B cell (primary cell): ENCODE measurements at regions not wholly inside any gene's neighbourhood (a gene's known extent, or its start where the extent isn't known, plus 50 kb on each side); places are given as distances from the start of the nearest gene placed in this dataset.

ENCODE experiments used
- ATAC-seq: fragments of 200-7000 bp; cut with Tn5 transposase; one replicate; pipeline ENCODE4 v1.10.0; 2021; ENCODE audit warnings: low read depth, mild to moderate bottlenecking, moderate number of reproducible peaks, moderate library complexity
- CTCF ChIA-PET: fragments of 350-600 bp; sonication (Branson Sonifier 250); formaldehyde crosslinking; loops from one replicate; lab custom pipeline; 2021; ENCODE audit warnings: antibody characterized with exemption, inconsistent platforms; lab: Charles Lee
- POLR2A ChIA-PET: fragments of 350-600 bp; sonication (Branson Sonifier 250); formaldehyde crosslinking; loops from one replicate; lab custom pipeline; 2021; ENCODE audit warnings: antibody characterized with exemption; lab: Charles Lee
- DNase-seq: peaks from one replicate; pipeline ENCODE4 v3.0.0; 2013
- H2AFZ ChIP-seq: 2 replicates; pipeline ENCODE4 v1.6.1; 2012; ENCODE audit warnings: mild to moderate bottlenecking, low read depth, low read length; ENCODE audit not compliant: insufficient read depth, poor library complexity, severe bottlenecking
- H3K27ac ChIP-seq, 2 donors: 1 replicate in 1 of 2; 2 replicates in 1 of 2; pipeline ENCODE4 v1.5.1; 2012 to 2013; ENCODE audit warnings: low read length in 2 of 2, mild to moderate bottlenecking in 2 of 2, moderate library complexity in 1 of 2
- H3K27me3 ChIP-seq, 4 experiments: fragments of 200-600 bp in 1 of 4; sonication (generic) in 1 of 4; replicated peaks in 1 of 4; 1 replicate in 2 of 4; 2 replicates in 2 of 4; pipeline versions ENCODE4 v1.6.1 to v1.7.0; 2013 to 2016; ENCODE audit warnings: low read length in 3 of 4, mild to moderate bottlenecking in 2 of 4, mixed read lengths in 1 of 4, moderate library complexity in 1 of 4; ENCODE audit not compliant: insufficient read depth in 4 of 4, control insufficient read depth in 3 of 4; ENCODE audit errors: control extremely low read depth in 1 of 4
- H3K36me3 ChIP-seq, 2 experiments: replicated peaks in 1 of 2; 1 replicate in 1 of 2; 2 replicates in 1 of 2; pipeline versions ENCODE4 v1.6.1 to v1.7.1; 2013; ENCODE audit warnings: low read length in 1 of 2; ENCODE audit not compliant: insufficient read depth in 2 of 2, control insufficient read depth in 1 of 2; ENCODE audit errors: control extremely low read depth in 1 of 2, extremely low read depth in 1 of 2
- H3K4me1 ChIP-seq, 2 donors: fragments of 200-600 bp in 1 of 2; sonication (generic) in 1 of 2; 1 replicate in 1 of 2; 2 replicates in 1 of 2; pipeline versions ENCODE4 v1.5.1 to v1.6.1; 2013 to 2017; ENCODE audit warnings: low read length in 2 of 2; ENCODE audit not compliant: control insufficient read depth in 2 of 2, insufficient read depth in 2 of 2
- H3K4me2 ChIP-seq: replicated peaks from 2 replicates; pipeline ENCODE3; 2012; ENCODE audit warnings: mild to moderate bottlenecking, low read depth, low read length; ENCODE audit not compliant: poor library complexity, severe bottlenecking
- H3K4me3 ChIP-seq, 5 experiments: fragments of 200-600 bp in 1 of 5; sonication (generic) in 1 of 5; 1 replicate in 3 of 5; 2 replicates in 2 of 5; pipeline versions ENCODE4 v1.5.1 to v1.7.0; 2011 to 2016; ENCODE audit warnings: low read length in 4 of 5, mild to moderate bottlenecking in 4 of 5, low read depth in 2 of 5, control low read depth in 1 of 5, moderate library complexity in 1 of 5; ENCODE audit not compliant: insufficient read depth in 1 of 5; ENCODE audit errors: control extremely low read depth in 1 of 5, extremely low read depth in 1 of 5
- H3K79me2 ChIP-seq: fragments of 200-600 bp; sonication (generic); one replicate; pipeline ENCODE4 v1.6.0; 2016; ENCODE audit warnings: low read length; ENCODE audit not compliant: control insufficient read depth, insufficient read depth
- H3K9ac ChIP-seq: fragments of 200-600 bp; sonication (generic); 2 replicates; pipeline ENCODE4 v1.6.1; 2017; ENCODE audit warnings: mild to moderate bottlenecking, low read length, moderate library complexity
- H3K9me3 ChIP-seq, 3 donors: one replicate each; pipeline versions ENCODE4 v1.6.1 to v1.7.1; 2013; ENCODE audit warnings: low read length in 2 of 3; ENCODE audit not compliant: control insufficient read depth in 2 of 3, insufficient read depth in 1 of 3; ENCODE audit errors: control extremely low read depth in 1 of 3
- H4K20me1 ChIP-seq: 2 replicates; pipeline ENCODE4 v1.6.0; 2012; ENCODE audit warnings: mild to moderate bottlenecking, low read length; ENCODE audit not compliant: insufficient read depth, control insufficient read depth, poor library complexity, severe bottlenecking
- H3K27ac Mint-ChIP-seq: one replicate; pipeline ENCODE4 v1.8.0; 2021; ENCODE audit warnings: mixed read lengths
- H3K27me3 Mint-ChIP-seq: one replicate; pipeline ENCODE4 v1.8.0; 2021; ENCODE audit warnings: mixed read lengths
- H3K4me1 Mint-ChIP-seq: one replicate; pipeline ENCODE4 v1.8.0; 2021; ENCODE audit warnings: mixed read lengths
- H3K4me3 Mint-ChIP-seq: one replicate; pipeline ENCODE4 v1.8.0; 2021; ENCODE audit warnings: mixed read lengths
- H3K9me3 Mint-ChIP-seq: one replicate; pipeline ENCODE4 v1.8.0; 2022; ENCODE audit warnings: mixed read lengths; ENCODE audit not compliant: insufficient read depth
- EZH2 ChIP-seq: IDR thresholded peaks from 2 replicates; pipeline ENCODE4 v1.6.1; 2012; ENCODE audit warnings: borderline replicate concordance, low read depth, mild to moderate bottlenecking, moderate library complexity, low read length; ENCODE audit not compliant: insufficient read depth, poor library complexity, severe bottlenecking
- WGBS: methylation state at CpG from one replicate; pipeline ENCODE4 v1.1.5; 2013; ENCODE audit warnings: missing lambda C conversion rate; ENCODE audit not compliant: insufficient coverage; 5-methylcytosine and 5-hydroxymethylcytosine counted together
- intact Hi-C: fragments of 100-400 bp; cut with micrococcal nuclease; formaldehyde crosslinking; loops from one replicate; pipeline ENCODE4 v1.10.0; 2022
- TF ChIP-seq, protein P1 (sequence below): fragments of 200-600 bp; IDR thresholded peaks from one replicate; pipeline ENCODE4 v1.8.0; 2022; ENCODE audit warnings: antibody characterized with exemption, mild to moderate bottlenecking

GRCh38 chr5:174287761-174288160 lies 242.3 kb downstream of the NSG2 start:
- Histone ChIP-seq H3K27ac (no peak overlapping the region), H3K36me3 (no peaks in the 10 kb centered on the region), H3K4me1 (no peaks in the 10 kb centered on the region), H3K4me2 (no peak overlapping the region), H4K20me1 (no peaks in the 10 kb centered on the region), H3K79me2 (no peaks in the 10 kb centered on the region), H3K4me3 (no peak overlapping the region), H2AFZ (no peak overlapping the region), H3K9me3 (peaks cover 0 to under 1% (median 0%) of the 10 kb centered on the region in 3 donors), H3K27me3 (no peaks in the 10 kb centered on the region), H3K9ac (no peak overlapping the region)
- no peak for TF ChIP-seq EZH2
- TF ChIP-seq, protein P1, sequence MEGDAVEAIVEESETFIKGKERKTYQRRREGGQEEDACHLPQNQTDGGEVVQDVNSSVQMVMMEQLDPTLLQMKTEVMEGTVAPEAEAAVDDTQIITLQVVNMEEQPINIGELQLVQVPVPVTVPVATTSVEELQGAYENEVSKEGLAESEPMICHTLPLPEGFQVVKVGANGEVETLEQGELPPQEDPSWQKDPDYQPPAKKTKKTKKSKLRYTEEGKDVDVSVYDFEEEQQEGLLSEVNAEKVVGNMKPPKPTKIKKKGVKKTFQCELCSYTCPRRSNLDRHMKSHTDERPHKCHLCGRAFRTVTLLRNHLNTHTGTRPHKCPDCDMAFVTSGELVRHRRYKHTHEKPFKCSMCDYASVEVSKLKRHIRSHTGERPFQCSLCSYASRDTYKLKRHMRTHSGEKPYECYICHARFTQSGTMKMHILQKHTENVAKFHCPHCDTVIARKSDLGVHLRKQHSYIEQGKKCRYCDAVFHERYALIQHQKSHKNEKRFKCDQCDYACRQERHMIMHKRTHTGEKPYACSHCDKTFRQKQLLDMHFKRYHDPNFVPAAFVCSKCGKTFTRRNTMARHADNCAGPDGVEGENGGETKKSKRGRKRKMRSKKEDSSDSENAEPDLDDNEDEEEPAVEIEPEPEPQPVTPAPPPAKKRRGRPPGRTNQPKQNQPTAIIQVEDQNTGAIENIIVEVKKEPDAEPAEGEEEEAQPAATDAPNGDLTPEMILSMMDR = no peak
- no peak for DNase-seq
- peaks cover 9% of the 10 kb centered on the region for H3K27me3 Mint-ChIP-seq
- ATAC-seq = no peak
- 93% methylated on average over 3 of the region's 4 CpGs for WGBS
- ChIA-PET CTCF (no interaction called here), POLR2A (no interaction called here)
- intact Hi-C loops = no loop called here
- H3K27ac Mint-ChIP-seq = no peak overlapping the region
- H3K4me3 Mint-ChIP-seq = no peak overlapping the region
- no peaks in the 10 kb centered on the region for H3K4me1 Mint-ChIP-seq
- H3K9me3 Mint-ChIP-seq = no peaks in the 10 kb centered on the region

DNA sequence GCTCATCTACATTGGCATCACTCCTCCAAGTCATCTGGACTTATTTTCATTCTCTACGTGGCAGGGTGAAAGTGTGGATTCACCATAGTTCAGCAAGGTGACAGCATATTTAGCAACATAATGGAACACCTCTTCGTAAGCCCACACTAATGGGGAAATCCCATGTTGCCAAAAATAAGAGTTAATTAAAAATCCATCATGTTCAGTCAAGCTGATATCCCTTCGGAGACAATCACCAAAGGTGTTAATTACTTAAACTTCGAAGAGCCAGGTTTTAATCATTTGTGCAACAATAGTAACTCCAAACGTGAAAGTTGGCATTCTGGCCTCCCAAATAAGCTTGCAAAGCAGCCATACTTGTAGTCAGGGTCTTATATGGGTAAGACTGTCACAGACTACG lies 242.9 kb downstream of the NSG2 start:
- peaks cover 9% of the 10 kb centered on the region for H3K27me3 Mint-ChIP-seq
- Histone ChIP-seq H3K27ac (no peak overlapping the region), H3K4me1 (no peaks in the 10 kb centered on the region), H3K27me3 (no peaks in the 10 kb centered on the region), H3K9me3 (peaks cover 0 to 6% (median 0%) of the 10 kb centered on the region in 3 donors), H3K36me3 (no peaks in the 10 kb centered on the region), H3K79me2 (no peaks in the 10 kb centered on the region), H3K4me2 (no peak overlapping the region), H3K4me3 (no peak overlapping the region), H2AFZ (no peak overlapping the region), H4K20me1 (no peaks in the 10 kb centered on the region), H3K9ac (no peak overlapping the region)
- TF ChIP-seq EZH2 = no peak
- TF ChIP-seq, protein P1 = no peak
- H3K4me1 Mint-ChIP-seq = no peaks in the 10 kb centered on the region
- 70% methylated on average over 4 of the region's 6 CpGs for WGBS
- ATAC-seq (no peak), DNase-seq (no peak)
- intact Hi-C loops = no loop called here
- POLR2A ChIA-PET = no interaction called here
- no peaks in the 10 kb centered on the region for H3K9me3 Mint-ChIP-seq
- H3K27ac Mint-ChIP-seq = no peak overlapping the region
- no peak overlapping the region for H3K4me3 Mint-ChIP-seq
- CTCF ChIA-PET = no interaction called here
